Upper lobe of left lung (tissue), 4 donors: ENCODE measurements at regions not wholly inside any gene's neighbourhood (a gene's known extent, or its start where the extent isn't known, plus 50 kb on each side); places are given as distances from the start of the nearest gene placed in this dataset.
"Not testable (repeated sequence)": the region's sequence is repeated elsewhere in the genome, so short reads cannot be mapped to it uniquely, and the experiment has no call there.

ENCODE experiments used
- CTCF ChIP-seq, 6 experiments: fragments of 450-650 bp in 4 of 6; fragments of 200-600 bp in 2 of 6; sonication (generic) in 2 of 6; IDR thresholded peaks; one replicate each; pipeline ENCODE4 v1.5.1; 2016 to 2019; ENCODE audit warnings: antibody characterized with exemption in 6 of 6
- POLR2AphosphoS5 ChIP-seq, 2 donors: sonication (generic); formaldehyde crosslinking; IDR thresholded peaks; one replicate each; pipeline ENCODE4 v1.5.1; 2017; ENCODE audit warnings: antibody characterized with exemption in 2 of 2

GRCh38 chr14:105598040-105598763 lies 71.8 kb downstream of the TMEM121 start:
- not testable (repeated sequence) for TF ChIP-seq CTCF, POLR2AphosphoS5 (IDR thresholded peaks at IDR 0.05)
